NCI-H748 (cell line): ENCODE measurements at regions not wholly inside any gene's neighbourhood (a gene's known extent, or its start where the extent isn't known, plus 50 kb on each side); places are given as distances from the start of the nearest gene placed in this dataset.
"Not testable (repeated sequence)": the region's sequence is repeated elsewhere in the genome, so short reads cannot be mapped to it uniquely, and the experiment has no call there.

Experiments
- DNase-seq: peaks from one replicate; lab custom pipeline; 2025; ENCODE audit not compliant: unreplicated experiment; lab: John Stamatoyannopoulos, UW

DNA sequence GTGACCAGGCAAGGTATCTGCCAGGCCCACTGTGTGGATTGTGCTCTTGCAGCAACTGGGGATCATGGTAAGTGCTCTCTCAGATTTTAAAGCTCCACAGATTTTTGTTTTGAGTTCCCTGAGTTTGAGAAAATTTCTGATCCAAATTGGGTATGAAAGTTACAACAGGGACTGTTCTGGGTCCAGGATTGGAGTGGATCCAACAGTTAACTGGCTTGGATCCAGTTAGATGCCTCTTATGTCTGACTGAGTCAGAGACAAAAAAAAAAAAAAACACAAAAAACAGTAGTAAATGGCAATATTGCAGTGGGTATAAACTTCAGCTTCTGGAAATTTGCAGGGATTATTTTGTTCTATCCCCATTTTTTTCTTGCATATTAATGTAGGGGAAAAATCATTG, 598.8 kb downstream of the C12orf50 start:
- no peak for DNase-seq

DNA sequence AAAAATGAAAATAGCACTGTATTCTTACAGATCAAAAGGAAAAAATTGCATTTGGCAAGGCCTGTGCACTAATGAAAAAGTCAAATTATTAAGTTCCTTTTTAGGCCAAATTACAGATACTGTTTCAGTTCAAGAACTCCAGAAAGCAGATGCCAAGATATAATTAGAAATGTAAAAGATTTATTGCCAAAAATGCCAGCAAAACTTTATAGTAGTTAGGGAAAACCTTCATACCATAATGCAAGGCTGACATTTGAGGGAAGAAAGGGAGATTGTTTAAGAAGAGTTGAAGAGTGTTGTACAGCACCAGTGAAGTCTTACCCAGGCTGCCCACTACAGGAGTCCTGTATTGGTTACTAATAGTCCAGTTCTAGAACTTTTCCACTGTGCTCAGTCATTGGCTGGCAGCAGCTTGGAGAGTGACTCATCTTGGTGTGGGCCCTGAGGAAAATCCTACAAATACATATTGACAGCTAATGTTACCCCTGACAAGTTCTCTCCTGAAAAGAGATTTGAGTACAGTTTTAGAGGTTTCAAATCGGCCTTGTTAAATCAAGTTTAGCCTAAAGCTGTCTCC, 600.4 kb downstream of the C12orf50 start:
- no peak for DNase-seq

DNA sequence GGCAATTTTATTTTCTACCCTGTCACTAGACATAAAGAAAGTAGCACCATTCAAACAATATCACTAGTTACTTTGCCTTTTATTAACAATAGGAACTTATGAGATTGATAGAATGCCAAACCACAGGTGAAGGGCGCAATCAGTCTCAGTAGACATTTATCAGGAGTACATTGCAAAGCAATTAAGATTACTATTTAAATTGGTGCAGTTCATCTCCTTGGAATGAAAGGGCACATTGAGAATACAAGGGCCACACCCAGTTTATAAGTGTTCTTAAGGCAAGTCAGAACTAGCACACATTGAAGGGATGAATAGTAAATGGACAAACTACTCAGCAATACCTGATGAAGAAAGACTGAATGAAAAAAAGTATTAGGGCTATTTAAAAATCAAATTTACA, 601.4 kb downstream of the C12orf50 start:
- peak; percentile 48 for DNase-seq

DNA sequence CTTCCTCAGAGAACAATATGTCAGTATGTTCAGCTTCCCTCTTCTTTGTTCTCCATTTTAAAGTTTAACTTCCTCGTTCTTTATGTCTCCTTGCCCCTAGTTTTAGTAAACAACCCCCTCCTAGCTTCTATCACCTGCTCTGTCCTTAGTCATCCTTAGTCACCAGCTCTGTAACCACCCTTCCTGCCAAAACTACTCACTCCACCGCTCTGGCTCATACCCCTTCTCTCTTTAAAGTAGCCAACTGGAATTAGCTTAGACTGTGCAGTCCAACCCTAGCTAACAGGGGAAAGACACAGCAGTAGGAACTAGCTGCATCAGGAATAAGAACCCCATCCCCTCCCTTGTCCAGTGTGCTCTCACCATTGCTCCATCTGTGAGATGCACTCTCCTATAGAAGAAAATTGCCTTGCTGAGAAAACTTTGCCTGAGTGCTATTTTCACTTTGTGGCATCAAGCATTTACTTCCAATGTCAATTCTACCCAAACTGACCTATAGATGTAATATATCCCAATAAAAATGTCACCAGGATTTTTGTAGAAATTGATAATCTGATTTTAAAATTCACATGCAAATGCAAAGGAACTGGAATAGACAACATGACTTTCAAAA, 603.2 kb downstream of the C12orf50 start:
- DNase-seq: no peak

DNA sequence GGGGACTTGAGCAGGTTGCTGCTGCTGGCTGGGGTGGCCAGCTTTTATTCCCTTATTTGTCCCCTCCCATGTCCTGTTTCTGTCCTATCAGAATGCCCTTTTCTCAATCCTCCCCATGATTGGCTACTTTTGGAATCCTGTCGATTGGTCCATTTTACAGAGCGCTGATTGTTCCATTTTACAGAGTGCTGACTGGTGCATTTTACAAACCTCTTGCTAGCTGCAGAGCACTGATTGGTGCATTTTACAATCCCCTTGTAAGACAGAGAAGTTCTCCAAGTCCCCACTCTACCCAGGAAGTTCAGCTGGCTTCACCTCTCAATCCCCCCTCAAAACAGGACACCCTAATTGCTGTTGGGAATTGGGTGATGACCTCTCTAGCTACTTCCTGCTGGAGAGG, 608.0 kb downstream of the C12orf50 start:
- not testable (repeated sequence) for DNase-seq

DNA sequence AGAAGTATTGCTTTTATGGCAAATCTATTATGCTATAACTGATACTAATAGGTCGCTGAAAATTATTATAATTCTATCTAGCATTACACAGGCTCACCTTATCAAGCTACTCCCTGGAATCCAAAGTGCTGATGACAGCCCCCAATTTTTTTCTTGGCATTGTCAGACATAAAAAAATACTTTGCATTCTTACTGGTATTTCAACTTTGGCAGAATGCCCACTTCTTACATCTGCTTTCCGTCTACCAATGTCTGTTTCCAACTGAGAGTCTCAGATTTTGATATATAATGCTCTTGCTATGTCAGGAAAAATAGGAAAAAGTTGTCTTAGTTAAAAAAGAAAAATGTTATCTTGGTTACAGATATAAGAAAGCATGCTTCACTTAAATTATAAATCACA, 615.4 kb downstream of the C12orf50 start:
- no peak for DNase-seq

DNA sequence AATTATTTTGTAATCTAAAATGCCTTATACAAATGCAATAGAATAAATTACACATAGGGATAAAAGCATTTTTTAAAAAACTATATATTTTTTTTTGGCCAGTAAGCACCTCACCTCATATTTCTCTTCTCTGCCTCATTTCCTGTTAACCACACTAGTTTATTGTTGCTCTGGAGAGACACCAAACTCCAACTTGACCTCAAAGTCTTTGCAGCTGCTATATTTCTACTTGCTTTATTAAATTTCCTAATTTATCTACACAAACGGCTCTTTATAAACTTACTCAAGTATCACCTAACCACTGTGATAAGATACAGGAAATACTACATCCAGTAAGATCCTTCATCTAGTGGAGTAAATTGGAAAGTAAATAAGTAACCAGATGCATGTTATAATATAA, 622.3 kb downstream of the C12orf50 start:
- no peak for DNase-seq

DNA sequence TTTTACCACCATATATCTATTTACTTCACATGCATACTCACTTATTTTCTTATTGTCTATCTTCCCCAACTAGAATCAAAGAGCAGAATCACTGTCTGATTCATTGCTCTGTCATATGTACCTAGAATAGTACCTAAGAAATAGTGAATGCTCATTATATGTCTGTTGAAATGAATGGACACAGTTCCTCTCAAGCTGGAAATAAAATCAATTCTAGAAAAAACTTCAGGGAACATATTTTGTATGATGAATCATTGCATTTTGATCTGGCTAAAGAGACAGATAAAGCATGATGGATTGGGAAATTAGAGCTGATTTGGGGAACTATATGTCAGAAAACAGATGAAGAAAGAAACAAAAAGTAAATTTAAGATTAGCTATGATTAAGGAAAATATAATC, 623.3 kb downstream of the C12orf50 start:
- no peak for DNase-seq

DNA sequence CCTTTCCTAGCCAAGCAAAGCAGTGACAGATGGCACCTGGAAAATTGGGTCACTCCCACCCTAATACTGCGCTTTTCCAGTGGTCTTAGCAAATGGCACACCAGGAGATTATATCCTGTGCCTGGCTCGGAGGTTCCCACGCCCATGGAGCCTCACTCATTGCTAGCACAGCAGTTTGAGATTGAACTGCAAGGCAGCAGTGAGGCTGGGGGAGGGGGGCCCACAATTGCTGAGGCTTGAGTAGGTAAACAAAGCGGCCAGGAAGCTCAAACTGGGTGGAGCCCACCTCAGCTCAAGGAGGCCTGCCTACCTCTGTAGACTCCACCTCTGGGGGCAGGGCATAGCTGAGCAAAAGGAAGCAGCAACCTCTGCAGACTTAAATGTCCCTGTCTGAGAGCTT, 635.0 kb downstream of the C12orf50 start:
- not testable (repeated sequence) for DNase-seq

DNA sequence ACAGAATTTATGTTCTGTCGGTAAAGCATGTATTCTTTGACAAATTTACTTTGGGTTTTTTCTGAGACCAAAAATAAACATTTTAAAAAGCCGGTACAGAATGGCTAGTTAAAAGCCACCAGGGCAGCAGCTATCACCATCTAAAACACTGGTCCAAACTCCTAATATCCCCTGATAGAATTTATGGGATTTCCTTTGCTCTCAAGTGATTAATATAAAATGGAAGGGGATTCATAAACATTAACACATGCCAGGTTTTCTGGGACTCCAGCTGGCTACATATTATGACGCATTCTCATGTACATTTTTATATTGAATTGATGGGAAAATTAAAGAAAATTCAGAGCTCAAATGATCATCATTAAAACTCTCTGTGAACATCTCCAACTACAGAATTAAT, 640.8 kb downstream of the C12orf50 start:
- DNase-seq: no peak

DNA sequence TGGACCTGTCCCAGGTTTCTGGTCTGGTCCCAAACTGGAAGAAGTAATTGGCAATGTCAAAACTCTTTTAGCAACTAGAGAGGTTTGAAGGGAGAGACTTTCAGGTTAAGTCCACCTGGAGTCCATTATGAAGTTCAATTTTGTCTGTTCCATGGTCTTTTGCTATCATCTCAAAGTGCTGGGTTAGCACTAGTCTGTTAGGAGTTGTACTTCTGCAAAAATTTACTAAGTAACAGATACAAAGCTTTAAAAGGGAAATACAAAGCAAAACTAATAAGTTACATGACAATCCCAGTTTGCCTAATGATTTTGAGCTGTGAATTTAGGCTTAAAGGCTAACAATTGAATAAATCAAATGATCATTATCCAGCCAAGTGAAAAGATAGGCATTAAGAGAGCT, 643.9 kb downstream of the C12orf50 start:
- no peak for DNase-seq

DNA sequence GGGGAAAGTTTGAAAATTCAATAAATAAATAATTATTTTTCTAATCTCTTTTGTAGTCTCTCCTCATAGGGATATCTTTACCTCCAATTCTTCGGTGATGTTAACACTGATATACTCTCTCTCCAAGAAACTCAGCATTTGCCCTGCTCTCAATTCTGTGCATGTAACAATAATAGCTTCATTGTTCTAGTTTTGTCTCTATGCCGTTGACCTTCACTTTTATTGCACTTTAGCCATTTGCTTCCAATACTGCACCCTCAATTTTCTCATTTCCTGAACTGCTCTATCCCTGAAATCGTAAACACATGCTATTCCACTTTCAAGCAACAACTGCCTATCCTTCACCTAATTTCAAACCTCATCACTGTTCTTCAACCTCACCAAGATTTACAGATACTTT, 645.0 kb downstream of the C12orf50 start:
- no peak for DNase-seq

DNA sequence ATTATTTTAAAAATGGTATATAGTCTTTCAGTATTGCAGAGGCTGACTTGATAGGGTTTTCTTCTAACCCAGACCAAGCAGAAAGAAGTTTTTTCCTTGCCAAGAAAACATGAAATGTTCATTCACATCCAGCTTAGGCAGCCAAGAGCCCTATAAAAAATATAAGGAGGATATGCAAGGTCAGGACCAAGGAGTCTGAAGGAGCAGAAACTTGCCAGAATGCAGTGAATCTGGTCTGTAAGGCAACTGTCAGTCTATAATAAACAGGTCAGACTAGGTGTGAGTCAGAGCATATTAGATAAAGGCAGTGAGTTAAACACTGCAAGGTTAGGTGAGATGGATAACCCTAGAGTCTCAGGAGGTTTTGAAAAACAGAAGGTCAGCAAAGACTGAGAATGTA, 645.5 kb downstream of the C12orf50 start:
- no peak for DNase-seq

DNA sequence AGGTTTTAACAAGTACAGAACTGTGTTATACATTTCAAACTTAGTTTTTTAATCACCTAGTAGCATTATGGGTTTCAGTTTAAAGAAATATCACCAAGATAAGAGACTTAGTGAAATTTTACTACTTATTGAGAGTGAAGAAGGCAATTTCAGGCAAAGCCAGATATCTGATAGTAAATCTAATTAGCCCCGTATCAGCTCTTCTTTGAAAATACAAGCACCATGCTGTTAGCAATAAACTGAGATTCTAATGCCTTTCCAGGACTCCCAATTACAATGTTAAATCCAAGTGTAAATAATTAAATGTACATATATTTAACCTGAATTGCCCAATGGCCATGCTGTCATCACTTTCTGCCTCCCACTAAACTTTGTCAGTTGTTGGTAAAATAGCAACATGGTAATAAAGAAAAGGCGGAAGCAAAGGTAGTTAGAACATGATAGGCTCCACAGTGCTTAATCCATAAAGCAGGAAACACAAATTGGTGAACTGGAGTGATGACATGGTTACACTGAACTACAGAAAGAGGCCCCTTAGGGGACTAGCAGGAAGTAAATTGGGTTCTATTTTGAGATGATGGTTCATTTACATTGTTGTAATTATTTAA, 646.1 kb downstream of the C12orf50 start:
- peak; percentile 43 for DNase-seq

DNA sequence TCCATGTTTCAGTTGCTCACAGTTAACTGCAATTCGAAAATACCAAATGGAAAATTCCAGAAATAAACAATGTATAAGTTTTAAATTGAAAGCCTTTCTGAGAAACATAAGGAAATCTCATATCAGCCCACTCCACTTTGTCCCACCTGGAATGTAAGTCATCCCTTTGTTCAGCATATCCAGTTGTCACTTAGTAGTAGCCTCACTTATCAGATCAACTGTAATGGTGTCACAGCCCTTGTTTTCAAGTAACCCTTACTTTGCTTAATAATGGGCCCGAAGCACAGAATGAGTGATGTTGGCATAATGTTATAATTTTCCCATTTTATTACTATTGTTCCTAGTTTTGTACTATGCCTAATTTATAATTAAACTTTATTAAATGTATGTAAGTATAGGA, 646.8 kb downstream of the C12orf50 start:
- no peak for DNase-seq

DNA sequence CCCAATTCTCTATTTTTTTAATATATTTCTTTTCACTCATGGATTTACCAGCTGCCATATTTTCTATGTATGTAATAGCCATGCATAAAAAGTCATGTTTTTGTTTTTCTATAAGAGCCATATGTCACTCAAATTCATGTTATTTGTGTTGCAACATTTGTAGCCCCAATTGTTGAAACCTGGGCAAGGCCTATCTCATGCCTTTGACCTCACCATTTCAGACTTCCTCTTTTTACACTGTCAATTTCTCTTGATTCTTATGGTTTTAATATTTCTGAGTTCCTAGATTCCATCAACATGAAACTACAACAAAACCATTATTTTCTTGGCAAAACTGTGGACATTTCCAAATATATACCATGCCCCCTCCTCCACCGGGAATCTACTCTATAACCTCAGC, 647.5 kb downstream of the C12orf50 start:
- DNase-seq: no peak

DNA sequence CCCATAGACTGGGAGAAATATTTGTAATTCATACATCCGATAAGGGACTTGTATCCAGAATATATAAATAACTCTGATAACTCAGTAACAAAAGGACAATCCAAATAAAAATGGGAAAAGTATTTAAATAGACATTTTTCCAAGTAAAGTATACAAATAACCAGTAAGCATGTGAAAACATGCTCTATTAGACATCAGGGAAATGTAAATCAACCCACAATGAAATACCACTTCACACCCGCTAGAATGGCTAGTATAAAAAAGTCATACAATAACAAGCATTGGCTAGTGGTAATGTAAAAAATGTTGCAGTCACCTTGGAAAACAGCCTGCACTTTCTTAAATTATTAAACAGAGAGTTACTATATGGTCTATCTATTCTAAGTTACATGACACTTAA, 650.7 kb downstream of the C12orf50 start:
- DNase-seq: no peak

DNA sequence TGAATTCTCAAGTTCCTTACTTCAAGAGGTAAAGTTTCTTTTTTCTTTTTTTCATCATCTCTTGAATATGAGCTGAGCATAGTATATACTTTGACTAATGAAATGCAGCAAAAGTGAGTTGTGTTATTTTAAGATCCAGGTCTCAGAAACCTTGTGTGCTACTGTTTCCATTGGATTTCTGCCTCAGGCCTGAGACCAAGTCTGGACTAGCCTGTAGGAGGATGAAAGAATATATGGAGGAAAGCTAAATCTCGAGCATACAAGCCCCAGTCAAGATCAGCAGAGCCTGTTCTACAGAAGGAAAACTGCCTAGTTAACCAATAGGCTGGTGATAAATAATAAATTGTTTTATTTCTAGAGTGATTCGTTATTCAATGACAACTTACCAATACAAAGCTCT, 652.5 kb downstream of the C12orf50 start:
- no peak for DNase-seq

DNA sequence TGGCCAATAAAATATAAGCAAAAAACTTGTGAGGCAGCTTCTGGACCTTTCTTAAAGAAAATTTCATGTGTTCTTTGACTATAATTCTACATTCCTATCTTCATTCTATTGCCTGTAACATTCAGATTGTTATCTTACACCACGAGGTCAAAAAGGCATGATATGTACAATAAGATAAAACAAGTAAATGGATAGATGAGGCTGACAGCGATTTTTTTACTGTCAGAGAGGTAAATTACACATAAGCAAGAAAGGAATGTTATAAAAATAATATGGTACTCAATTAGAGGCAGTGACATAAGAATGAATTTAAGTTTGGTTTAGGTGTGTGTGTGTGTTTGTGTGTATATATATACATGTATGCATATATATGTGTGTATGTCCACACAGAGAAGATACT, 660.0 kb downstream of the C12orf50 start:
- no peak for DNase-seq

DNA sequence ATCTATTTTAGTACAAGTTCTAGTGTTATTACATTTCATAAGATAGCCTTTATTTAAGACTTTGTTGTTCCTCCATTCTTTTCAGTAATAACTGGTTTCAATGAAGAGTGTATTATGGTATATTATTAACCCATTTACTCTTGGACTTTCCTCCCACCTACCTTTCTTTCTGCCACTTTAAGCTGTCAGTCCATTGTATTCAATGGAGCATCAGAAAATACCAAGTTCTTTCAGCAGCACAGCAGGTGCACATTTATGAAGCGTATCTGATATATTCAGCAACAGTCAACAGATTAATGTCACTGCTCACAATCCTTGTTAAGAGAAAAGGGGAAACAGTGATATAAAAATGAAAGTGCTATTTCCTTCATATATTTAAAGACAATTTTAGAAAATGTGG, 660.9 kb downstream of the C12orf50 start:
- DNase-seq: peak; percentile 95

DNA sequence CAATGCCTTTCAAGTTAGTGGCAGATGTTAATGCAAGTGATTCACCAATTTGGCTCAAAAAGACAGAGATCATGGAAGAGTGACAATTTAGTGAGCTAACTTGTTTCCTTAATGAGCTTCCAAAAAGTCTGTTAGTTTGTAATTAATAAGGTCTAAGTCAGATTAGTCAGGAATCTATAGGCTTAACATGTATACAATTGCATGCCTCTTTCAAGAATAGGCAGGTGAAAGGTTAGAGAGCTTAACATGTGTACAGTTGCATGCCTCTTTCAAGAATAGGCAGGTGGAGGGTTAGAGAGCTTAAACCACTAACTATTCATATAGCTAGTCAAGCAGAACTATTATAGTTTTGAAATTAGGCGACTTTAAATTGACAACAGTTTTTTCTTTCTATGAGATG, 663.8 kb downstream of the C12orf50 start:
- peak; percentile 58 for DNase-seq

DNA sequence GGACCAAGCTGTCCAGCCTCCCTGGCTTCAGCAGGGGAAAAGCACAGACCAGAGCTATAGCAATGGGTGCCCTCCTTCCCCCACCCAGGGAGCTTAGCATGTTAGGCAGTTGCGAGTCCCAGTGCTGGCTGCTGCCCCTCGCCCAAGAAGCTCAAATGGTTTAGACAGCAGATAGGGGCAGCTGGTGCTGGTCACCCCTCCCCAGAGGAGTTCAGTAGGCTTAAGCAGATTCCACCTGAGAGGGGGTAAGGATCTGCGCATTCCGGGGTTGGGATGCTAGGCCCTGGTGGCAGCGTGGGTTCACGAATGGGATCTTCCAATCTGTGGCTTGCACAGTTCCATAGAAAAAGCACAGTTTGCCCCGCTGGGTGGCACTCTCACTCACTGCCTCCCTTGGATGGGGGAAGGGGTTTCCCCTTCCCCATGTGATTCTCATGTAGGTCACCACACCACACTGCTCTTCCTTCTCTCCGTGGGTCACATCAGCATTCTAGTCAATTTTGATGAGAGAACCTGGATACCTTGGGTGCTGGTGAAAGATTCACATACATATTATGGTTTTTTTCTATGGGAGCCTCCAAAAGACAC, 665.6 kb downstream of the C12orf50 start:
- DNase-seq: no peak

DNA sequence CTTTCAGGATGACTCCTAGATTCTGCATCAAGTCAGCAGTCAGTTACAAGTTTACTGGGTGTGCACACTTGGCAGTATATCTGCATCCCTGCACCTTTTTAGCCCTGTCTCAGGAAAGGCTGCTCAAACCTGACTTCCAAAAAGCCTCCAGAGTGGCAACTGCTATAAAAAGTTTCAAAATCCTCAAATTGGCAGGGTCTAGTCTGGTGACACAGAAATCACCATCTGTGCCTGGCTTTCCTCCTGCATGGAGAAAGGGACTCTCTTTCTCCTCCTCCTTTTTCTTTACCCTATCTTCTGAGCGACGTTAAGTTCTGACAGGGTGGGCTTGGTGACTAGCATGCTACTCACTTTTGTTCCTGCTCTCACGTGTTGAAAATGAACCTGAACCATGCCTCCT, 679.5 kb downstream of the C12orf50 start:
- no peak for DNase-seq
